ENCODE measurements at regions not wholly inside any gene's neighbourhood (a gene's known extent, or its start where the extent isn't known, plus 50 kb on each side); places are given as distances from the start of the nearest gene placed in this dataset.

GRCh38 chr18:10111191-10111590 lies 197.4 kb downstream of the VAPA start:
- no peak overlapping the region for H3K4me3 ChIP-seq
- TF ChIP-seq CTCF (IDR thresholded peaks at IDR 0.05), result no peak
- ATAC-seq (no peak), DNase-seq (no peak)
- H3K27ac ChIP-seq, result no peak overlapping the region
- no peaks in the 10 kb centered on the region for H3K9me3 ChIP-seq
- no peaks in the 10 kb centered on the region for H3K27me3 ChIP-seq
- peaks cover 0 to 35% of the 10 kb centered on the region in 2 donors for H3K4me1 ChIP-seq
- no peaks in the 10 kb centered on the region for H3K36me3 ChIP-seq
- intact Hi-C loops (cut with DNase I), result no loop called here

GRCh38 chr18:10111944-10112343 lies 198.1 kb downstream of the VAPA start:
- Histone ChIP-seq H3K27ac (no peak overlapping the region), H3K9me3 (no peaks in the 10 kb centered on the region), H3K4me3 (no peak overlapping the region), H3K4me1 (peaks cover 0 to 35% of the 10 kb centered on the region in 2 donors), H3K36me3 (no peaks in the 10 kb centered on the region), H3K27me3 (no peaks in the 10 kb centered on the region)
- no peak for ATAC-seq
- no peak for DNase-seq
- intact Hi-C loops (cut with DNase I), result no loop called here
- TF ChIP-seq CTCF (IDR thresholded peaks at IDR 0.05), result no peak

GRCh38 chr18:10113121-10114022 lies 199.6 kb downstream of the VAPA start:
- no peaks in the 10 kb centered on the region for H3K9me3 ChIP-seq
- intact Hi-C loops (cut with DNase I), result no loop called here

GRCh38 chr18:10114717-10115463 lies 201.1 kb downstream of the VAPA start:
- no peak overlapping the region for H3K27ac ChIP-seq
- no peak overlapping the region for H3K4me3 ChIP-seq
- intact Hi-C loops (cut with DNase I), result no loop called here
- no peak for DNase-seq
- H3K4me1 ChIP-seq, result peaks cover 0 to 35% of the 10 kb centered on the region in 2 donors
- H3K36me3 ChIP-seq, result no peaks in the 10 kb centered on the region
- no peak for TF ChIP-seq CTCF (IDR thresholded peaks at IDR 0.05)
- no peaks in the 10 kb centered on the region for H3K27me3 ChIP-seq
- peaks cover 0 to 2% of the 10 kb centered on the region in 2 donors for H3K9me3 ChIP-seq
- ATAC-seq, result no peak

More at GRCh38 chr18:10113121-10114022, 199.6 kb downstream of the VAPA start:
- DNase-seq (peak in 2 of 4 donors; percentile 72 to 74), ATAC-seq (peak; percentile 18)
- peaks cover 0 to 35% of the 10 kb centered on the region in 2 donors for H3K4me1 ChIP-seq
- H3K27me3 ChIP-seq, result no peaks in the 10 kb centered on the region
- TF ChIP-seq CTCF (IDR thresholded peaks at IDR 0.05), result no peak
- no peak overlapping the region for H3K4me3 ChIP-seq
- peak overlapping the region in 1 of 2 donors; percentile 50 for H3K27ac ChIP-seq
- no peaks in the 10 kb centered on the region for H3K36me3 ChIP-seq

GRCh38 chr18:10116574-10116973 lies 202.8 kb downstream of the VAPA start:
- ATAC-seq (no peak), DNase-seq (no peak)
- no peak overlapping the region for H3K4me3 ChIP-seq
- peaks cover 0 to 2% of the 10 kb centered on the region in 2 donors for H3K9me3 ChIP-seq
- no peak overlapping the region for H3K27ac ChIP-seq
- intact Hi-C loops (cut with DNase I), result no loop called here
- H3K36me3 ChIP-seq, result no peaks in the 10 kb centered on the region
- H3K4me1 ChIP-seq, result peaks cover 0 to 34% of the 10 kb centered on the region in 2 donors
- no peak for TF ChIP-seq CTCF (IDR thresholded peaks at IDR 0.05)
- H3K27me3 ChIP-seq, result no peaks in the 10 kb centered on the region
